HG02763 (cell line): ENCODE measurements at regions not wholly inside any gene's neighbourhood (a gene's known extent, or its start where the extent isn't known, plus 50 kb on each side); places are given as distances from the start of the nearest gene placed in this dataset.
"Not testable (repeated sequence)": the region's sequence is repeated elsewhere in the genome, so short reads cannot be mapped to it uniquely, and the experiment has no call there.

ENCODE experiments used
- ATAC-seq: cut with Tn5 transposase; IDR thresholded peaks from one replicate; pipeline ENCODE4 v1.9.1; 2021; ENCODE audit warnings: mild to moderate bottlenecking, moderate library complexity; ENCODE audit not compliant: unreplicated experiment

DNA sequence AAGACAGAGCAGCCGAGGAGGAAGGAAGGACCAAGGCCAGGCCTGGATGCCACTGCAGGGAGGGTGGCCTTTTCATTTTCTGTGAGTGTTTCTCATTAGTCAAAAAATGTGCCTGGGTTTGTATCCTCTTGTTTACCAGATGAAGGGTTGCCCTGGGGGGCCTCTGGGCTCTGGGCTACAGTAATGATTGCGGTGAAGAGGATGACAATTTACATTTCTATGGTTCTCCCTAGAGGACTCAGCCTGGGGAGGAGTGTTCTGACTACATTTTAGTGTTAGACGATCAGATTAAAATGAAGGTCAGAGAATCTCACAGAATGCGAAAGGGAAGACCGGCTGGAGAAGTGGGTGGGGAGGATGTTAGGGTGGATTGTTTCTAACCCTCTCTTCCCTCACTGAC lies 108.0 kb upstream of the KMT2C start:
- ATAC-seq, result no peak

DNA sequence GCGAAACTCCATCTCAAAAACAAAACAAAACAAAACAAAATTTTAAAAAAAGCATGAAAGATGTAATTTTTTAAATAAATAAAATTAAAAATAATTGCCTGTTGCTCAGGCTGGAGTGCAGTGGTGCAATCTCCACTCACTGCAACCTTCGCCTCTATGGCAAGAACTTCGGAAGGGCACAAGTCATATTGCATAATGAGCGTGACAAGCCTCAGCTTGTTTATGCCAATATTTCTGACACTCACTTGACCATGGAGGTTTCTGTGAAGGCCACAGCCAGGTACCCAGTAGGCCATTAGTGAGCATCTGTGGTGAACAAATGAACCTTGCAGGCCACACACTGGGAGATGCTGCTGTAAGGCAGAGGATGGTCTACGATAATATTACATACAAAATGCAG lies 106.1 kb upstream of the KMT2C start:
- no peak for ATAC-seq

DNA sequence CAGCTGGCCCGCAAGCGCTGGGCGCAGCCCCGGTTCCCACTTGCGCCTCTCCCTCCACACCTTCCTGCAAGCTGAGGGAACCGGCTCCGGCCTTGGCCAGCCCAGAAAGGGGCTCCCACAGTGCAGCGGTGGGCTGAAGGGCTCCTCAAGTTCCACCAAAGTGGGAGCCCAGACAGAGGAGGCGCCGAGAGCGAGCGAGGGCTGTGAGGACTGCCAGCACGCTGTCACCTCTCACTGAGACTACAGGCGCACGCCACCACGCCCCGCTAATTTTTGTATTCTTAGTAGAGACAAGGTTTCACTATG lies 103.3 kb upstream of the KMT2C start:
- ATAC-seq, result not testable (repeated sequence)

DNA sequence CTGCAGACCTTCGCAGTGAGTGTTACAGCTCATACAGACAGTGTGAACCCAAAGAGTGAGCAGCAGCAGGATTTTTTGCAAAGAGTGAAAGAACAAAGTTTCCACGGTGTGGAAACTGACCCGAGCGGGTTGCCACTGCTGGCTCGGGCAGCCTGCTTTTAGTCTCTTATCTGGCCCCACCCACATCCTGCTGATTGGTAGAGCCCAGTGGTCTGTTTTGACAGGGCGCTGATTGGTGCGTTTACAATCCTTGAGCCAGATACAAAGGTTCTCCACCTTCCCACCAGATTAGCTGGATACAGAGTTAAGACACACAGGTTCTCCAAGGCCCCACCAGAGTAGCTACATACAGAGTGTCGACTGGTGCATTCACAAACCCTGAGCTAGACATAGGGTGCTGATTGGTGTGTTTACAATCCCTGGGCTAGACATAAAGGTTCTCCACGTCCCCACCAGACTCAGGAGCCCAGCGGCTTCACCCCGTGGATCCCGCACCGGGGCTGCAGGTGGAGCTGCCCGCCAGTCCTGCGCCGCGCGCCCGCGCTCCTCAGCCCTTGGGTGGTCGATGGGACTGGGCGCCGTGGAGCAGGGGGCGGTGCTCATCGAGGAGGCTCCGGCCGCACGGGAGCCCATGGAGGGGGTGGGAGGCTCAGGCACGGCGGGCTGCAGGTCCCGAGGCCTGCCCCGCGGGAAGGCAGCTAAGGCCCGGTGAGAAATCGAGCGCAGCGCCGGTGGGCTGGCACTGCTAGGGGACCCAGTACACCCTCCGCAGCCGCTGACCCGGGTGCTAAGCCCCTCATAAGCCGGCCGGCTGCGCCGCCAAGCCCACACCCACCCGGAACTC lies 102.8 kb upstream of the KMT2C start:
- ATAC-seq, result not testable (repeated sequence)

DNA sequence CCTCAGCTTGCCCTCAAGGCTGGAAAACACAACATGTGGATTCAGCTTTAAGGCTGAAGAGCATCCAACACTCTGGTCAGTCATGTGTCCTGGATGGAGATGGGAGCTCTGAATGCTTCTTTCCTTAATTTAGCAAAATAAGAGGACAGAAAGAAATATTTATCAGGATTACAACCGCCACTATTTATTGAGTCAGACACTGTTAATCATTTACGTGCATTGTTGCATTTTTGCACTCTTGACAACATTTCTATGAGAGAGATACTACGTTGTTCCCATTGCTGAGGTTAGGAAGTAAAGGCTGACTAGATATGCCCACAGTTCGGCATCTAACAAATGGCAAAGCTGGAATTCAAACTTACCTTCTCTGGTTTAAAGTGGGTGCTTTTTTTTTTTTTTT lies 101.8 kb upstream of the KMT2C start:
- no peak for ATAC-seq

DNA sequence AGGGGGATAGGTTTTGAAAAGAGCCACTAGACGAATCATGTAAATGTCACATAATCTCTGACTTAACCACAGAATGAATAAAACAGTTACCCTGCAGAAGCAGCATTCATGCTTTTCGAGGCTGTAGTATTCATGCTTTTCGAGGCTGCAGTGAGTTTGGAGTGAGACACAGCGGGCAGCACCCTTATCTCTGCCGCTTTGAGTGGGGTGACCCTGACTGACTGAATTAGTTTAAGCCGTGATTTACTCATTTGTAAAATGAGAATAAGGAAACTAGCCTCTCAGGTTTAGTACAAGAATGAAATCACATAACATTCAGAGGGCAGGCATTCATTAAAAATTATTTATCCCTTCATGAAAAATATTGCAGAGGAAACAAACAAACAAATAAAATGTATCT lies 92.8 kb upstream of the KMT2C start:
- ATAC-seq, result no peak

DNA sequence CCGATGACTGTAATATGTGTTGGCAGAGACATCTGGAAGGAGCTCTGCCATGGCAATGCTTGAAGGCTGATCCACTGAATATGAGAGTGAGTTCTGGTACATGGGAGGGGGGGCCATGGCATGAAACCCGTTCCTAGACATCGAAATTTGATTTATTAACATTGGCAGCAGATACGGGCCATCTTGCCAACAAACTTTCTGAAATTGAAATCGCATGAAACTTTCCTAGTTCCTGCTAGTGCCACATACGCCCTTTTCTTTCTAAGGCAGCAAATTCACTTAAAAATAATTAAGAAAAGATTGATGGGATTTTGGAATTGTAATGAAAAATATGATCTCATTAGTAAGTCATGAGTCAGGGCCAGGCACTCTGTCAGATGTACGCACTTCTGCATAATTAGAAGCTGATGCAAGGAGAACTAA lies 91.8 kb upstream of the KMT2C start:
- no peak for ATAC-seq

DNA sequence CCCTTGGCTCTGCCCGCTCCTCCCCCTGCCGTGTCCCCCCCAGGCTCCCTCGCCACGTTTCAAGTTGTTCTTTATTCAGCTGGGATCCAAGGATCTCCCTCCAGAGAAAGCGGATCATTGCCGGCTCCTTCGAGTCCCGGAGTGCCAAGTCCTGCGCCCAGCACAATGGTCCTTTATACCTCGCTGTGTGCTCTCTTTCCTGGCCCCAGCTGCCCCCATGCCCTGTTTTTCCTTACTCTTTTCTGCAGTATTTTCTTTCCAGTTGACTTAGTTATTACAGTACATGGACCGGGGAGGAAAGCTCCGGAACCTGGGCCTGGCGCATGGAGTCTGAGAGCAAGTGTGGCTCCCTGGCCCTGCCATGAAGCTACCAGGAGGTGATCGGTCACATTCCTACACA lies 88.1 kb upstream of the KMT2C start:
- no peak for ATAC-seq

DNA sequence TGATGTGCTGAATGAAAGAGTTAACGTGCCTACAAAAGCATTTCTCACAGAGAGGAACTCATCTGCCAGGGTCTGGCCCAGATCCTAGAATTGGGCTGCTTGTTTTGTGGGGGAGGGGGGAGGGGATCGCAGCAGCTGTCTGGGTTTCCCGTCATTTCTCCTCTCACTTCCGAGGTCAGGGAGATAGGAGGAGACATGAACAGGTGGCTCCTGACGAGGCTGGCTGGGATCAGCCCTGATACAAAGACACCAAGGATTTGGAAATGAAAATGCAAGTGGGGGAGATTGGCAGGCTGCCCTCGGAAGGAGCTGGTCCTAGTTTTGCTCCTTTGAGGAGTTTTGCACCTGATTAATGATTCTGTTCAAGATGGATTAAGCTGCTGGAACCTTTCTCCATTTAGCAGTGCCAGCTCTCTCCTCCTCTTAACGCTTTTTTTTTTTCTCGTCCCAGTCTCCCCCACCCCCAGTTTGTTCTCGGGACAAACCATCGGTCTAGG lies 86.8 kb upstream of the KMT2C start:
- no peak for ATAC-seq

DNA sequence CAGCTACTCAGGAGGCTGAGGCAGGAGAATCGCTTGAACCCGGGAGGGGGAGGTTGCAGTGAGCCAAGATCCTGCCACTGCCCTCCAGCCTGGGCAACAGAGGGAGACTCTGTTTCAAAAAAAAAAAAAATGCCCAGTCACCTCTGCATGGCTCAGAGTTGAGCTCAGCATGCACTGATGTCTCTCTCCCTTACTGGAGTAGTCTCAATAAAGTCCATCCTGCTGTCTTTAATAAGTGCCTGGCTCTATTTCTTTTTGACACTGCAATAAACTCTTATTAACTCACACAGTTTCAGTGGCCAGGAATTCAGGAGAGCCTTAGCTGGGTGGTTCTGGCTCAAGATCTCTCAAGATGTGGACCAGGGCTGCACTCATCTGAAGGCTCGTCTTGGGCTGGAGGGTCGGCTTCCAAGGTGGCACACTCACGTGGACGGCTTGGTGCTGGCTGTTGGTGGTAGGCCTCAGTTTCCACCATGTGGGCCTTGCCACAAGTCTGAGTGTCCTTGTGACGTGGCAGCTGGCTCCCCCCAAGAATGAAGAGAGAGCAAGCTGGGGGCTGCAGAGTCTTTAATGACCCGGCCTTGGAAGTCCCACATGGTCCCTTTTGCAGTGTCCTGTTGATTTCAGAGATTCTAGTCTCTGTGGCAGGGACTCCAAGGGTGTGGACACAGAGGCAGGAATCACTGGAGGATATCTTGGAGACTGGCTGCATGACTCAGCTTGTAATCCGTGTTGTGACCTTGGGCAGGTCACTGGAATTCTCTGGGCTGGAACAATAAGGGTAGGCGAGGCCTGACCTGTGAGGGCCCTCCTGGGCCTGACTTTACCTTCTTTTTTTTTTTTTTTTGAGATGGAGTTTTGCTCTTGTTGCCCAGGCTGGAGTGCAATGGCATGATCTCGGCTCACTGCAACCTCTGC lies 85.9 kb upstream of the KMT2C start:
- ATAC-seq, result no peak

DNA sequence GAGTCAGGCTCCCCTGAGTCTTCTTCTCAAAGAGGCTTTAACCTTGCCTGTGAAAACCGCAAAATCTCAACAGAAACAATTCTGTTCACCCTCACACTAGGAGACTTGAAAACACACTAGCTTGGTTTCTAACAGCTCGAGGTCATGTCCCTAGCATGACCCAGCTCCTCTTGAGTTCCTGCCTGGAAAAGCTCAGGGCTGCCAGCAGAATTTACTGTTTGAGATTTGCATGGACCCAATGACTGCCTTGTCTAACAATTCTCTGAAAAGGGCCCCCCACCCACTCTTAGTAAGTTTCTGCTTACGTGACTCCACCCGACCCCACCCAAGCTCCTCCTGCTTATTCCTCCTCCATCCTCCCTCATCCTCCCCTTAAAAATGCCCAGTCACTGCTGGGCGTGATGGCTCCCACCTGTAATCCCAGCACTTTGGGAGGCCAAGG lies 85.1 kb upstream of the KMT2C start:
- no peak for ATAC-seq

DNA sequence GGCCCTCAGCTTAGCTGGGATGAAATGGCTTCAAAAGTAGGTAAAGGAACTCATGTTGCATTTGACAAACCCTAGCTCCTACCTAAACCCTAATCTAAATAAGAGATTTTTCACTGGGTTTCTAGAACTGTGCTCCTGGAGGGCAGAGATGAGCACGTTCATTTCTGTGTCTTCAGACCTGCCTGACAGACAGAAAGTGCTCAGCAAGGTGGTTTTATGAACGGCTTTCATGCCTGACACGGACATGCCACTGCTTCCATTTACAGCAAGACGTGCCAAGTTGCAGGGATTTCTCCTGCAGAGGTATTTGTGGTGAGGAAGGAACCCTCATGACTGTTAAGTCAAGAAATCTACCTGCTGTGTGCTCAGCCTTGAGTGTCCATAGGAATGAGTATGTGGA lies 83.5 kb upstream of the KMT2C start:
- no peak for ATAC-seq

DNA sequence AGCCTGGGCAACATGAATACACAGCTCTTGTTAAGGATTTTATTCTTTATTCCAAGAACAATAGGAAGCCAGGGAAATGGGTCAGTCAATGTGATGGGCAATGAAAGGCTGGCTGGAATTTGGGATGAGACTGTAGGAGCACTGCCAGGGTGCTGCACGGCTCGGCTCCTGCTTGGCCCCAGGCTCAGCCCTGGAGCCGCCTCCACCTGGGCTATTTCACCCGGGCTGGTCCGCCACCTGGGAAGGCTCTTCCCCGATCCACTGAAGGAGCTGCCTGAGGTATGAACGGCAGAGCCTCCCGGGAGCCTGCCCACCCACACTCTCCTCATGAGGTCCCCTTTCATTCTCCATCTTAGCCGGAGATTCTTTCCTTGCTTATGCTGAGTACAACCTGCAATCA lies 80.4 kb upstream of the KMT2C start:
- ATAC-seq, result no peak

DNA sequence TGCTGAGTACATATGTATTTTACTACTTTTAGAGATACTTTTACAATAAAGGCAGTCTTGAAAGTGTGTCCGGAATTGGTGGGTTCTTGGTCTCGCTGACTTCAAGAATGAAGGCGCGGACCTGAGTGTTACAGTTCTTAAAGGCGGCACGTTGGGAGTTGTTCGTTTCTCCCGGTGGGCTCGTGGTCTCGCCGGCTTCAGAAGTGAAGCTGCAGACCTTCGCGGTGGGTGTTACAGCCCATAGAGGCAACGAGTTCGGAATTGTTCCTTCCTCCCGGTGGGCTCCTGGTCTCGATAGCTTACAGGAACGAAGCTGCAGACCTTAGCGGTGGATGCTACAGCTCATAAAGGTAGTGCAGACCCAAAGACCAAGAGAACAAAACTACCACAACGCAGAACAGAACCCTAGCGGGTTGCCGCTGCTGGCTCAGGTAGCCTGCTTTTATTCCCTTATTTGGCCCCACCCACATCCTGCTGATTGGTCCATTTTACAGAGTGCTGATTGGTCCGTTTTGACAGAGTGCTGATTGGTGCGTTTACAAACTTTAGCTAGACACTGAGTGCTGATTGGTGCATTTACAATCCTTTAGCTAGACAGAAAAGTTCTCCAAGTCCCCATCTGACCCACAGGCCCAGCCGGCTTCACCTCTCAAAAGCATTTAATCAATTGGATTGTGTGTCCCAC lies 79.6 kb upstream of the KMT2C start:
- not testable (repeated sequence) for ATAC-seq

DNA sequence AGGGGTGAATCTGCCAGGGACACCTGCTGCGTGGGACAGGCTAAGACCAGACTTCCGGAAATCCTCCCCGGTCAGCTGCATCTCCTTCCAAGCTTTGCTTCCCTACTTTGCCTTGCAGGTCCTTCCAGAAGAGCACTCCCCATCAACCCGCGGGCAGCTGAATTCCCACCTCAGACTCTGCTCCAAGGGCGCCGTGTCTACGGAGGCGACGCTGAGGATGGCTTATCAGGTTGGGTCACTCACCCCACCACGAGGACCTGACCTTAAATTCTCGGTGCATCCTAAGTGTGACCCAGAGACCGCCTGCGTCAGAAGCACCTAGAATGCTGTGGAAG lies 78.9 kb upstream of the KMT2C start:
- ATAC-seq, result no peak

DNA sequence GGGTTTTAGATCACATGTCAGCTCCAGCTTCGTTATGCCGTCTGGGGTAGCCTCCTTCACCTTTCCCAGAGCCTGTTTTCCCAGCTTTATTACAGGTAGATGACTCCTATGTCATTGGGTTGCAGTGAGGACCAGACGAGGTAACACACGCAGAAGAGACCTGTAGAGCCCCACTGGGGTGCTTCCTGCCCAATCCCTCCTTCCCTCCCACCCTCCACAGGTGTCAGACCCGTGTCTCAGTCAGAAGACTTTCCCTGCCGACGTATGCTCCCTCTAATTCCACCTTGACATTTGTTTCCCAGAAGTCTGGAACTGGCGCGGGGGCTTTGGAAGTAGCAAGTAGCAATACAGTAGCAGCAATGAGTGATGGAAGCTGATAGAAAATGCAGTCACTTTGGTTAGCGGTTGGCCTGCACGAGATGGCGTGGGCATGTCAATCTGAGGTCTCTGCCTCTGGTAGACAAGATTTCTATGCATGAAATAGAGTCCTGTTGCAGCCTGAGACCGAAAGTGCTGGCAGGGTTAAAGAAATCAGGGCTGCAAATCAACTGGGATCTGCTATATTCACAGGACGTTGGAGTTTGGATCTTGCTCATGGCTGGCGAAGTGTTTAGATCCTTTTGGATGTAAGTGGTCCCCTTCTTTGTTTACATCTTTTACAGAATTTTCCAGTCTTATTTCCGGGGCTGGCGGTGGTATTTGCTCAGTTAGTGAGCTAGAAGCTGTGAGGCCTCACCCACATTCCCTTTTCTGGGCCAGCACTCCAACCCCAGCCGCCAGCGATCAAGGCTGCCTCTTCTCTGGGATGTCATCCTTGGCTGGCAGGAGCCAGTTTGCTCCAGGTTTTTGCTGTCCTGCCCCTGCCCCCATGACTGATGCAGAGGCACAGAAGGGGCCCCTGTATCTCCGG lies 78.3 kb upstream of the KMT2C start:
- ATAC-seq, result no peak

DNA sequence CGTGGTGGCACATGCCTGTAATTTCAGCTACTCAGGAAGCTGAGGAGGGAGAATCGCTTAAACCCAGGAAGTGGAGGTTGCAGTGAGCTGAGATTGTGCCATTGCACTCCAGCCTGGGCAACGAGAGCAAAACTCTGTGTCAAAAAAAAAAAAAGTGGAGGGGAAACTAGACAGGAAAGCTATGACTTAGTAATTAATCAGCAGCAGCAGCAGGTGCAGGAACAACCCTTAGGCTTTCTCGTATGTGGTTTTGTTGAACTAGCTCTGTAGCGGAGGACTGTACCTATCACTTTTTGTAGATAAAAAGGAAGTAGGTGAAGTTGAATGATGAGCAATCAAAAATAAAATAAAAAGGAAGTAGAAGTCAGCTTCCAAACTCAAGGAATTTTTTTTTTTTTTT lies 76.9 kb upstream of the KMT2C start:
- ATAC-seq, result no peak

DNA sequence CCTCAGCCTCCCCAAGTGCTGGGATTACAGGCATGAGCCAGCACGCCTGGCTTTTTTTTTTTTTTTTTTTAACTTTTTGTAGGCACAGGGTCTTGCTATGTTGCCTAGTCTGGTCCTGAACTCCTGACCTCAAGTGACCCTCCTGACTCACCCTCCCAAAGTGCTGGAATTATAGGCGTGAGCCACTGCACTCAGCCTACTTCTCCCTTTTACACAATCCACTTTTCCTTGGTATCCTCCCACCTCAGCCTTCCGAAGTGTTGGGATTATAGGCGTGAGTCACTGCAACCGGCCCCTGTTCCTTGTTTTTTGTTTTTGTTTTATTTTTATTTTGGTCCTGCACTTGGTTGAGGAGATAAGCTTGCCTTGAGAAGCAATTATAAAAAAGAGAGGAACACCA lies 75.9 kb upstream of the KMT2C start:
- no peak for ATAC-seq

DNA sequence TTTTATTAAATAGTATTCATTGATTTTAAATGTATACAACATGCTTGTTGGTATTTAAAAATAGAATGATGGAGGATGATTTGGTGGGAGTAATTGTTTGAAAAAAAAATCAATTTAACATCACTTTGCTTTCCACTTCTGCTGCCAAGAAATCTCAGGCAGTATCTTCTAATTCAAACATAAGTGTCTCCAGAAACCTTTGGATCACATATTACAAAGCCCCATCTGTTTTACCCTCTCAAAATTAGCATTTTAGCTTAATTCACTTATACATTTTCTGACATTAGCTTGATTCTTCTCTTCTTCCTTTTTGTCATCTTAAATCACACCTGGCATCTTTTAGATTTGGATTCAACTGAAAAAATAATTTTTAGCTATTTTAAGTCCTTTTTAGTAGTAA lies 72.9 kb upstream of the KMT2C start:
- no peak for ATAC-seq

DNA sequence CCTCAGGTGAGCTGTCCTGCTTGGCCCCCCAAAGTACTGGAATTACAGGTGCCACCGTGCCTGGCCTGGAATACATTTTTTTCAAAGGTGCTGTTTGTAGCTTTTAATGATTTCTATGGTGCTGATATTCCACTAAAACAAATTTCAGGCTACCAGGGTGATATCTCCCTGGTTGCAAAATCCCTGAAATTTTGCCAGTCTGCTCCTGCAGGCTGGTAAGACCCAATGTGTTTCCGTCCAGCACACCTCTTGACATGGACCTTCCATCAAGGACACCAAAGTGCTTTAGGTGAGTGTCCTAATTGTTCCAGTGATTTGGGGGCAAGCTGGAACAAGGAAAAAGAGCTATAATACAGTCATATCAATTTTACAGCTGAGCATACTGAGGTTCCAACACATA lies 69.8 kb upstream of the KMT2C start:
- no peak for ATAC-seq

DNA sequence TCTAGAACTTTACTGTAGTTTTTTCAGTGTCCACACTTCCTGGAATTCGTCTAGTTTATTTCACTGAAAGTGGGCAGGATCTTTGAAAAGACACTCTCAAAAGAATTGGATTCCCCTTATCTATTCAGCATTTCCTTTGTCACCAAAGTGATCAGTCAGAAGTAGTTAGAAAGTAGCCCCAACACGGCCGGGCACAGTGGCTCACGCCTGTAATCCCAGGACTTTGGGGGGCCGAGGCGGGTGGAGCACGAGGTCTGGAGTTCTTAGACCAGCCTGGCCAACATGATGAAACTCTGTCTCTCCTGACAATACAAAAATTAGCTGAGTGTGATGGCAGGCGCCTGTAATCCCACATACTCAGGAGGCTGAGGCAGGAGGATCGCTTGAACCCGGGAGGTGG lies 69.0 kb upstream of the KMT2C start:
- no peak for ATAC-seq
